Colonic mucosa (tissue), 4 donors: ENCODE measurements at regions not wholly inside any gene's neighbourhood (a gene's known extent, or its start where the extent isn't known, plus 50 kb on each side); places are given as distances from the start of the nearest gene placed in this dataset.

Source experiments
- DNase-seq: peaks from one replicate; pipeline ENCODE4 v3.0.0-alpha.2; 2020
- H3K27ac ChIP-seq: fragments of 200-600 bp; one replicate; pipeline ENCODE4 v1.8.0; 2021
- H3K27me3 ChIP-seq: fragments of 200-600 bp; one replicate; pipeline ENCODE4 v1.8.0; 2021
- H3K36me3 ChIP-seq: fragments of 200-600 bp; one replicate; pipeline ENCODE4 v1.8.0; 2021
- H3K4me1 ChIP-seq: fragments of 200-600 bp; one replicate; pipeline ENCODE4 v1.8.0; 2021; ENCODE audit warnings: mild to moderate bottlenecking
- H3K4me3 ChIP-seq: fragments of 200-600 bp; one replicate; pipeline ENCODE4 v1.8.0; 2021
- H3K9ac ChIP-seq, 2 donors: one replicate each; pipeline ENCODE4 v1.7.0; 2013; ENCODE audit warnings: control low read depth in 2 of 2, low read depth in 2 of 2, low read length in 2 of 2
- H3K9me3 ChIP-seq: fragments of 200-600 bp; one replicate; pipeline ENCODE4 v1.8.0; 2021
- CTCF ChIP-seq: fragments of 200-600 bp; IDR thresholded peaks from one replicate; pipeline ENCODE4 v1.8.0; 2022; ENCODE audit warnings: antibody characterized with exemption, mild to moderate bottlenecking
- intact Hi-C: fragments of 100-400 bp; cut with DNase I; formaldehyde crosslinking; loops from one replicate; pipeline ENCODE4 v1.14.1; 2022
- donor health status: healthy.
- donor health status: DM: no; HTN: no; CAD: no.
- donor health status: DM: no; HTN: no; CAD: no.

GRCh38 chr5:164073081-164073480, 567.7 kb downstream of the MAT2B start:
- intact Hi-C loops: no loop called here
- Histone ChIP-seq H3K36me3 (no peaks in the 10 kb centered on the region), H3K9me3 (no peaks in the 10 kb centered on the region), H3K27me3 (no peaks in the 10 kb centered on the region), H3K27ac (no peak overlapping the region), H3K4me1 (no peaks in the 10 kb centered on the region), H3K9ac (no peak overlapping the region), H3K4me3 (no peak overlapping the region)
- DNase-seq: no peak
- TF ChIP-seq CTCF: no peak

GRCh38 chr5:164076556-164076955, 571.1 kb downstream of the MAT2B start:
- Histone ChIP-seq H3K4me1 (no peaks in the 10 kb centered on the region), H3K9me3 (no peaks in the 10 kb centered on the region), H3K36me3 (no peaks in the 10 kb centered on the region), H3K27me3 (no peaks in the 10 kb centered on the region), H3K9ac (no peak overlapping the region), H3K27ac (no peak overlapping the region), H3K4me3 (no peak overlapping the region)
- DNase-seq: no peak
- intact Hi-C loops: no loop called here
- no peak for TF ChIP-seq CTCF

- intact Hi-C loops: no loop called here
- no peak for TF ChIP-seq CTCF
- H3K4me3 ChIP-seq: no peak overlapping the region
- no peaks in the 10 kb centered on the region for H3K27me3 ChIP-seq
- H3K36me3 ChIP-seq: no peaks in the 10 kb centered on the region
- DNase-seq: no peak
- no peaks in the 10 kb centered on the region for H3K4me1 ChIP-seq
- H3K9ac ChIP-seq: no peak overlapping the region
- H3K9me3 ChIP-seq: no peaks in the 10 kb centered on the region
- H3K27ac ChIP-seq: no peak overlapping the region
Observed at GRCh38 chr5:164090358-164090757, 584.9 kb downstream of the MAT2B start.

GRCh38 chr5:164091836-164092235, 586.4 kb downstream of the MAT2B start:
- intact Hi-C loops: no loop called here

DNA sequence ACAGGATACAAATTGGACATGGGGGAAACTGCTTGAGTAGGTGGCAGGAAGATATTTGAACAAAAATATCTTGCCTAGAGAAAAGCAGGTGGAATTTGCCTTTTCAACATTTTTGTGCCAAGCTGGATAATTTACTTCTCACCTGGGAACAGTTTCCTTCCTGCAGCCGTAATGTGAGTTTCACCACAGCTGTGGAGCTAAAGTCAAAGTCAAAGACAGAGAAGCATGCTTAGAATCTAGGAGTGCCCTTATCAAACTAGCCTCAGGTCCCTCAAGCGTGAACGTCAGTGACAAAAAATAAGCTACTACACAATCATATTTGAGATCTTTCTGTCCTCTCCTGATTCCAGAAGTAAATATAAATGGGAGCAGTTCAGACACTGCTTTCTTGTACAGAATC, 588.9 kb downstream of the MAT2B start:
- no peaks in the 10 kb centered on the region for H3K27me3 ChIP-seq
- no peak for DNase-seq
- TF ChIP-seq CTCF: no peak
- intact Hi-C loops: no loop called here
- H3K9me3 ChIP-seq: no peaks in the 10 kb centered on the region
- no peak overlapping the region for H3K27ac ChIP-seq
- no peak overlapping the region for H3K4me3 ChIP-seq
- no peaks in the 10 kb centered on the region for H3K4me1 ChIP-seq
- H3K36me3 ChIP-seq: no peaks in the 10 kb centered on the region
- H3K9ac ChIP-seq: no peak overlapping the region

More at GRCh38 chr5:164091836-164092235, 586.4 kb downstream of the MAT2B start:
- H3K9ac ChIP-seq: no peak overlapping the region
- no peaks in the 10 kb centered on the region for H3K9me3 ChIP-seq
- no peaks in the 10 kb centered on the region for H3K4me1 ChIP-seq
- no peak for DNase-seq
- no peak overlapping the region for H3K4me3 ChIP-seq
- no peak for TF ChIP-seq CTCF
- H3K36me3 ChIP-seq: no peaks in the 10 kb centered on the region
- no peaks in the 10 kb centered on the region for H3K27me3 ChIP-seq
- H3K27ac ChIP-seq: no peak overlapping the region

DNA sequence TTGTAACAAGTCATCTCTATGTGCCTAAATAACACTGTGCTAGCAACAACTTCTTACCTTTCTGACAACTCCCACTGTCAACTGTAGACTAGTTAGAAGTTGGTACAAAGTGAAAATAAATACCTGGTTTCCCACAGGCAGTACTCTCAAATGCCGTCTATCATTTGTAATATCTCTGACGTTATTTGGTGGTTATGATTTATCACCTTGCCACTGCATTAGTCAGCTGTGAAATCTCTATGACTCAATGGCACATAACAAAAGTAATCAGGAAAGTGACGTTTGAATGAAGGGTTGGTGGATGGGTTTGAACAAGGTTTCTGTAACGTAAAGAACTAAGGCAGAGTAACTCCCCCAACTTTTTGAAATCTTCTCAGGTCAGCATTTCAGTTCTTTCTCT, 592.3 kb downstream of the MAT2B start:
- no peak for TF ChIP-seq CTCF
- H3K9me3 ChIP-seq: no peaks in the 10 kb centered on the region
- no peaks in the 10 kb centered on the region for H3K4me1 ChIP-seq
- intact Hi-C loops: no loop called here
- no peaks in the 10 kb centered on the region for H3K27me3 ChIP-seq
- no peak overlapping the region for H3K4me3 ChIP-seq
- no peak overlapping the region for H3K27ac ChIP-seq
- no peak for DNase-seq
- no peak overlapping the region for H3K9ac ChIP-seq
- H3K36me3 ChIP-seq: no peaks in the 10 kb centered on the region
